Stimulated activated CD8-positive, alpha-beta memory T cell treated with anti-CD3 and anti-CD28 coated beads, Interleukin-15, amount 100 ng/mL, for 48 hours (primary cell): ENCODE measurements at regions not wholly inside any gene's neighbourhood (a gene's known extent, or its start where the extent isn't known, plus 50 kb on each side); places are given as distances from the start of the nearest gene placed in this dataset.
"Not testable (repeated sequence)": the region's sequence is repeated elsewhere in the genome, so short reads cannot be mapped to it uniquely, and the experiment has no call there.

Experiments
- DNase-seq, 2 donors: peaks; one replicate each; pipeline ENCODE4 v3.0.0-alpha.2; 2020; ENCODE audit warnings: low read depth in 2 of 2

DNA sequence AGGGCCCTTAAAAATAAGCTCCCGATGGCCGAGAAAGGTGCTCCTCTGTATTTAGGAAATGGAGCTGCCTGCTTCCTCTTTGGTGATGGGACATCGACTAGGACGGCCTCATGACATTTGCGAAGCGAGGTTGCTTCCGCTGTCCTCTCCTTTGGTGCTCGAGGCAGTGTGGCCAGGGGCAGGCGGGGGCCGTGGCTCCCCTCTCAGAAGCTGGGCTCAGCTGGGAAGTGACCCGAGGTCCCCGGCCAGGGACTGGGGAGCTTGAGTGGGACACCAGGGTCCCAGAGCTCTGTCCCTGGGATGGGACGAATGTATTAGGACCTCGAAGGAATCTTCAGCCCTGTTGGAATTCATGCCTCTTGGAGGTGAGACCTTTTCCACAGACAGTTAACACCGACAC is 151.1 kb downstream of the CTTN start:
- no peak for DNase-seq

- no peak for DNase-seq
Measured at GRCh38 chr11:70549796-70550195, 151.5 kb downstream of the CTTN start.

GRCh38 chr11:70550456-70551195 is 152.3 kb downstream of the CTTN start:
- DNase-seq, result no peak

- DNase-seq, result no peak
Measured at GRCh38 chr11:70551351-70552166, 153.2 kb downstream of the CTTN start.

DNA sequence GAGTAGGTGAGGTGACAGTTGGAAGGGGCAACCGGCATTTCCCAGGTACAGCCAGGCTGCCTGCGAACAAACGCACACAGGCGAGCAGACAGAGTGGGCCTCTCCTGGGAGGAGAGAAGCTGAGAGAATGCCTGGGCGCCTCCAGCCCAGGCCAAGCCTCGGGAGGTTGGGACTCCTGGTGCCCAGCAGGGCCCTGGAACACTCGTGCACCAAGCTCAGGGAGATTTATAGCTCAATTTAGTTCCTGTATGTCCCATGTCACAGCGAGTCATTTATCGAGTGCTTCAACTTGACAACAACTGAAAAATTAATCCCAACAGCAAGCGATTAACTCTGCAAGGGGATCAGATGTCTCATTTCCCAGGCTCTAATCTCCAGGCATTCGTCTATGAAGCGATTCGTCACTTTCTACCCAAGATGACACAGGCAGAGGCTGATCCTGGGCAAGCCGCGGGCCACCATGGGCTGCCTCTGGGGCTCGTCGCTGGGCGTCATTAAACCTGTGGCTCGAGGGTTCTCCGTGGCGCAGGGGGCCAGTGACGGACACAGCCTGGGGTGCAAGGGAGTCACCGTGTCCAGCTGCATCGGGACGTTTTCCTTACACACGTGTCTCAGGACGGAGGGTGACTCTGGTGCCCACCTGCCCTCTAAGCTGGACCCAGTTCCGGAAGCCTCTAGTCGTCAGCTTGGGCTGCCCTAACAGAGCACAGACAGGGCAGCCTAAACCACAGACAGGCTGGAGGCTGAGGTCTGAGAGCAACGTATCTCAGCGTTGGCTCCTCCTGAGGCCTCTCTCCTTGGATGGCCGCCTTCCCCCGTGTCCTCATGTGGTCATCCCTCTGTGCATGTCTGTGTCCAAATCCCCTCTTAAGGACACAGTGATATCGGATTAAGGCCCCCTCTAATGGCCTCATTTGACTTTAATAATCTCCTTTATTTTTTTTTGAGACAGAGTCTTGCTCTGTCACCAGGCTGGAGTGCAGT is 154.1 kb downstream of the CTTN start:
- no peak for DNase-seq

DNA sequence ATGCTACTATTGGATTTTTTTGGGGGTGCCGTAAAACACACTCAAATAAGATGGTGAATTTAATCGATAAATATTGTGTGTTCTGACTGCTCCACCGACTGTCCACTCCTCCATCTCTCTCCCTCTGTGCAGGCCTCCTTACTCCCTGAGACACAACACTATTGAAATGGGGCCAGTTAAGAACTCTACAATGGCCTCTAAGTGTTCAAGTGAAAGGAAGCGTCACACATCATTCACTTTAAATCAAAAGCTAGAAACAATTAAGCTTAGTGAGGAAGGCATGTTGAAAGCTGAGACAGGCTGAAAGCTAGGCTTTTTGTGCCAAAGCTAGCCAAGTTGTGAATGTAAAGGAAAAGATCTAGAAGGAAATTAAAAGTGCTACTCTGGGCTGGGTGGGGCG is 156.7 kb downstream of the CTTN start:
- DNase-seq, result no peak

GRCh38 chr11:70556884-70557741 is 158.8 kb downstream of the CTTN start:
- no peak for DNase-seq

GRCh38 chr11:70557742-70558485 is 159.6 kb downstream of the CTTN start:
- no peak for DNase-seq

- no peak for DNase-seq
Measured at GRCh38 chr11:70558681-70559080, 160.4 kb downstream of the CTTN start.

DNA sequence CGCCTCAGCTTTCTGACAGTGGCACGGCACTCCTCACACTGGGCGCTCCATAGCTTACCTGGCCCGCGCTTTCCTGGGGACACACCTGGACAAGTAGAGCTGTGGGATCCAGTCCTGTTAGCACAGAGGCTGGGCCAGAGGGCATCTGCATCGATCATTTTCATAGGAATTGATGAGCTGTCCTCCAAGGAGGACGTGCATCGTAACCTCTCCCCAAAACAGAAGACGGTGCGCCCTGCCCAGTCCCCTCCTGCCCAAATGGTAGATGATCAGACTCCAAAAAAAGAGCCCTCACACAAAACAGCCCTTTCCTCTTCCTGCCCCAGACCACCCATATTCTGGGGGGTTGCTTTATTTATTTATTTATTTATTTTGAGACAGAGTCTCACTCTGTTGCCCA is 161.2 kb downstream of the CTTN start:
- no peak for DNase-seq

DNA sequence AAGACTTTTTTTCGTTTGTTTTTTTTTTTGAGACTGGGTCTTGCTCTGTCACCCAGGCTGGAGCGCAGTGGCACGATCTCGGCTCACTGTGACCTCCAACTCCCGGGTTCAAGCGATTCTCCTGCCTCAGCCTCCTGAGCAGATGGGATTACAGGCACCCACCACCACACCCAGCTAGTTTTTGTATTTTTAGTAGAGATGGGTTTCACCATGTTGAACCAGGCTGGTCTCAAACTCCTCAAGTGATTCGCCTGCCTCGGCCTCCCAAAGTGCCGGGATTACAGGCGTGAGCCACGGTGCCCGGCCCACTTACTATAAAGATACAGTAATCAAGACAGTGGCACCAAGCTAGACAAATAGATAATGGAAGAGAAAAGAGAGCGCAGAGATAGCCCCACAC is 162.3 kb downstream of the CTTN start:
- not testable (repeated sequence) for DNase-seq

- no peak for DNase-seq
Measured at GRCh38 chr11:70566768-70567530, 168.6 kb downstream of the CTTN start.

DNA sequence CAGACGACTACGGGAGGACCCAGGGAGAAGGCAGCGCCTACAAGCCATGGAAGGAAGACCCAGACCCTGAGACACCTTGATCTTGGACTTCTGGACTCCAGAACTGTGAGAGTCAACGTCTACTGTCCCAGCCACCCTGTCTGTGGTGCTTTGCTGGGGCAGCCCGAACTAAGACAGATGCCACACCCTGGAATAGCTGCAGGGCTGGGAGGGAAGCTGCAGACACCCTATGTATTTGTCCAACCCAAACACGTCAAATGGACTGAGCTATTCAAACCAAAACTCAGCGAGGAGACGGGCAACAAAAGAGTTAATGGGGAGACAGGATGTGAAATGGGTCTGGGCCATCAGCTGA is 169.3 kb downstream of the CTTN start:
- DNase-seq, result no peak

DNA sequence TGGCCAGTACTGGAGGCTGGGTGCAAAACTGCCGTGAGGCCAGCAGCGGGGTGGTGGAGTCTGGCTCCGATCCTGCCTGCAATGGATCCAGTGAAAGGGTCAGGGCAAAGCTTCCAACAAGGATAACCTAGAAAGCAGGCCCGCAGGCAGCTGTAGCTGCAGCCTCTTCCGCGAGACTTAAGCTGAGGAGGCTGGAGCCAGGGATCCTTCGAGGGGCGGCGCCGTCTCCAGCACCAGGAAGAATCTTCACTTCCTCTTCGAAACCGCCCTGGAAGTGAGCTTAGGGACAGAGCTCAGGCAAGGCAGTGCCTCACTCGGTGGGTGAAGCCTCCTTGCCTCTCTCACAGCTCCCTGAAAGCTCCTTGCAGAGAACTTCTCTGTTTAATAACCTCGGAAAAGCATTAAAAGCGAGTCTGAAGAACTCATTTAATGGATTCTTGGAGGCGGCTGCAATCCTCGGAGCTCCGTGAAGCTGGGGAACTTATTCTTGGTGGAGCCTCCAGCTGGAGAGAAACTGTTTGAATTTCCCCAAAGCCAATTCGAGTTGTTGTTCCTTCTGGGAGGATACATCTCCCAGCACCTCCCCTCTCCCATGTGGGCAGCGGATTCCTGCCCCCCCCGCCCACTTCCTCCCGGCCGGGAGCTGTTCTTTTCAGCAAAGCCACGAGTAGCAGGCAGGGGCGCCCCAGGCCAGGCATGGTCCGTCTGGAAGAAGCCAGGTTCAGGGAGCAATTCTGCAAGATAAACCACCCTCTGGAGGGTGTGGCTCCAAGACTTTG is 169.9 kb downstream of the CTTN start:
- DNase-seq, result no peak

- no peak for DNase-seq
Measured at GRCh38 chr11:70568814-70569617, 170.7 kb downstream of the CTTN start.

- DNase-seq, result no peak
Measured at GRCh38 chr11:70569618-70569890, 171.2 kb downstream of the CTTN start.

DNA sequence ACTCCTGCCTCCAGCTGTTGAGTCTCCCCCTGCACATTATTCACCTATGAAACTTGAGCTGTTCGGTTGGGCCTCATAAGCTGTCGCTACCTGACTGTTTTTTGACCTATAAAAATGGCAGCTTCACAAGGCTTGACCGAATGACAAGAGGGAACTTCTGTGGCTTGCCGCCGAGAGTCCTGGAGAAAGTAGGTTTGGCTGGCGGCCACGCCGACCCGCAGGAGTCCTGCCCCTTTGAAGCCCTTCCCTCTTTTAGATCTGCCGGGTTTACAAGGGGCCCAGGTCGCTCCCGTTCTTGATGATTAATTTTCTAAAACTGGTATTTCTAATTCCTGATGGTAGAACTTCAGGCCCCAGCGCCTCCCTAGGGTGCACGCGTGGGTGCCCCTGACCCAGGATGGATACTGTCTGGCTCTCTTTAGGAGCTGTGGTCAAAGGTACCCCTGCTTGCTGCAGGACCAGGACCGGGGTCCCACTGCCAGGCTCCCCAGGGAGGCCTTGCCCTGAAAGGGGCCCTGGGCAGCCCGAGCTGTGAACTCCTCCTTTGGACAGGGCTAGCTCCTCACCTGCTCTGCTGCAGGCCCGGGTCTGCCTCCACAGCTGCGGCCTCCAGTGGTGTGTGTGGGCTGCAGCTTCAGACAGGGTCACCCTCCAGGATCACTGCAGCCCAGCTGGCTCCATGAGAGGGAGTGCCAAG is 171.8 kb downstream of the CTTN start:
- DNase-seq, result no peak
